CD4-positive, alpha-beta T cell (primary cell): ENCODE measurements at regions not wholly inside any gene's neighbourhood (a gene's known extent, or its start where the extent isn't known, plus 50 kb on each side); places are given as distances from the start of the nearest gene placed in this dataset.

Experiments
- ATAC-seq: fragments of 200-7000 bp; cut with Tn5 transposase; one replicate; pipeline ENCODE4 v1.10.0; 2022; ENCODE audit warnings: mild to moderate bottlenecking; ENCODE audit not compliant: poor library complexity
- CTCF ChIA-PET: fragments of 350-600 bp; sonication (Branson Sonifier 250); formaldehyde crosslinking; loops from one replicate; lab custom pipeline; 2021; ENCODE audit warnings: antibody characterized with exemption, inconsistent platforms; lab: Charles Lee
- POLR2A ChIA-PET: fragments of 350-600 bp; sonication (Branson Sonifier 250); formaldehyde crosslinking; loops from one replicate; lab custom pipeline; 2021; ENCODE audit warnings: antibody characterized with exemption, inconsistent platforms; lab: Charles Lee
- DNase-seq, 14 experiments: peaks; one replicate each; pipeline ENCODE4 v3.0.0-alpha.2; 2013 to 2020; ENCODE audit warnings: mixed read lengths in 2 of 14
- H3K27ac ChIP-seq, 2 donors: one replicate each; pipeline versions ENCODE4 v1.5.1 to v1.7.0; 2013; ENCODE audit warnings: low read length in 2 of 2, low read depth in 1 of 2, mild to moderate bottlenecking in 1 of 2
- H3K27me3 ChIP-seq, 2 experiments: 1 replicate in 1 of 2; 2 replicates in 1 of 2; pipeline versions ENCODE4 v1.6.1 to v1.7.0; 2013; ENCODE audit warnings: low read length in 2 of 2, control low read depth in 1 of 2, mild to moderate bottlenecking in 1 of 2, moderate library complexity in 1 of 2; ENCODE audit not compliant: insufficient read depth in 2 of 2, control insufficient read depth in 1 of 2
- H3K36me3 ChIP-seq: one replicate; pipeline ENCODE4 v1.6.1; 2013; ENCODE audit warnings: low read length, control low read depth; ENCODE audit not compliant: insufficient read depth
- H3K4me1 ChIP-seq: one replicate; pipeline ENCODE4 v1.6.1; 2013; ENCODE audit warnings: low read length, control low read depth; ENCODE audit not compliant: insufficient read depth
- H3K4me3 ChIP-seq: one replicate; pipeline ENCODE4 v1.5.1; 2013; ENCODE audit warnings: mild to moderate bottlenecking, low read length, moderate library complexity
- H3K9me3 ChIP-seq, 2 experiments: 1 replicate in 1 of 2; 2 replicates in 1 of 2; pipeline versions ENCODE4 v1.6.1 to v1.7.0; 2013; ENCODE audit warnings: low read length in 2 of 2, mild to moderate bottlenecking in 2 of 2, control low read depth in 1 of 2, moderate library complexity in 1 of 2; ENCODE audit not compliant: control insufficient read depth in 1 of 2, insufficient read depth in 1 of 2
- H3K27ac Mint-ChIP-seq: one replicate; pipeline ENCODE4 v1.8.0; 2020; ENCODE audit warnings: mixed read lengths
- H3K27me3 Mint-ChIP-seq: one replicate; pipeline ENCODE4 v1.8.0; 2021; ENCODE audit warnings: mixed read lengths
- H3K36me3 Mint-ChIP-seq: one replicate; pipeline ENCODE4 v1.8.0; 2021; ENCODE audit warnings: low read depth, mixed read lengths
- H3K4me1 Mint-ChIP-seq: one replicate; pipeline ENCODE4 v1.8.0; 2021; ENCODE audit warnings: low read depth, mixed read lengths
- H3K4me3 Mint-ChIP-seq: one replicate; pipeline ENCODE4 v1.8.0; 2020; ENCODE audit warnings: mild to moderate bottlenecking, mixed read lengths
- H3K9me3 Mint-ChIP-seq: one replicate; pipeline ENCODE4 v1.8.0; 2020; ENCODE audit warnings: mixed read lengths
- CTCF ChIP-seq: fragments of 200-600 bp; IDR thresholded peaks from one replicate; pipeline ENCODE4 v1.8.0; 2022; ENCODE audit warnings: antibody characterized with exemption, mild to moderate bottlenecking
- intact Hi-C, 2 experiments: fragments of 100-400 bp; cut with DNase I in 1 of 2; cut with micrococcal nuclease in 1 of 2; formaldehyde crosslinking; loops; one replicate each; pipeline versions ENCODE4 v1.15.1 to v1.9.0; 2023 to 2025; cut with DNase I, micrococcal nuclease

GRCh38 chr10:108597031-108597430 lies 1326.3 kb downstream of the XPNPEP1 start:
- H3K27me3 Mint-ChIP-seq, result no peaks in the 10 kb centered on the region
- Histone ChIP-seq H3K27ac (no peak overlapping the region), H3K36me3 (no peaks in the 10 kb centered on the region), H3K4me3 (no peak overlapping the region), H3K27me3 (no peaks in the 10 kb centered on the region), H3K4me1 (no peaks in the 10 kb centered on the region), H3K9me3 (peaks cover 0 to 4% of the 10 kb centered on the region in 2 experiments)
- H3K4me3 Mint-ChIP-seq, result no peak overlapping the region
- no peaks in the 10 kb centered on the region for H3K36me3 Mint-ChIP-seq
- H3K9me3 Mint-ChIP-seq, result peaks cover 6% of the 10 kb centered on the region
- POLR2A ChIA-PET, result no interaction called here
- ATAC-seq (no peak), DNase-seq (no peak)
- CTCF ChIA-PET, result no interaction called here
- no peak overlapping the region for H3K27ac Mint-ChIP-seq
- no peak for TF ChIP-seq CTCF
- no peaks in the 10 kb centered on the region for H3K4me1 Mint-ChIP-seq
- intact Hi-C loops, result no loop called here

- H3K27ac ChIP-seq, result no peak overlapping the region
- intact Hi-C loops, result no loop called here
- POLR2A ChIA-PET, result no interaction called here
Measured at GRCh38 chr10:108592956-108593355, 1330.4 kb downstream of the XPNPEP1 start.

GRCh38 chr10:108591417-108591816 lies 1331.9 kb downstream of the XPNPEP1 start:
- DNase-seq (no peak), ATAC-seq (no peak)
- ChIA-PET POLR2A (no interaction called here), CTCF (no interaction called here)
- H3K4me3 ChIP-seq, result no peak overlapping the region
- Mint-ChIP-seq H3K27ac (no peak overlapping the region), H3K4me1 (no peaks in the 10 kb centered on the region), H3K36me3 (no peaks in the 10 kb centered on the region), H3K27me3 (no peaks in the 10 kb centered on the region), H3K9me3 (peaks cover 2% of the 10 kb centered on the region), H3K4me3 (no peak overlapping the region)
- H3K9me3 ChIP-seq, result peaks cover 0 to 9% of the 10 kb centered on the region in 2 experiments
- H3K36me3 ChIP-seq, result no peaks in the 10 kb centered on the region
- no peaks in the 10 kb centered on the region for H3K4me1 ChIP-seq
- TF ChIP-seq CTCF, result no peak
- H3K27ac ChIP-seq, result no peak overlapping the region
- H3K27me3 ChIP-seq, result no peaks in the 10 kb centered on the region
- intact Hi-C loops, result no loop called here

More at GRCh38 chr10:108592956-108593355, 1330.4 kb downstream of the XPNPEP1 start:
- Histone ChIP-seq H3K36me3 (no peaks in the 10 kb centered on the region), H3K4me3 (no peak overlapping the region), H3K4me1 (no peaks in the 10 kb centered on the region), H3K27me3 (no peaks in the 10 kb centered on the region), H3K9me3 (peaks cover 0 to 4% of the 10 kb centered on the region in 2 experiments)
- H3K27me3 Mint-ChIP-seq, result no peaks in the 10 kb centered on the region
- DNase-seq, result no peak
- H3K27ac Mint-ChIP-seq, result no peak overlapping the region
- no peaks in the 10 kb centered on the region for H3K4me1 Mint-ChIP-seq
- H3K4me3 Mint-ChIP-seq, result no peak overlapping the region
- H3K9me3 Mint-ChIP-seq, result peaks cover 8% of the 10 kb centered on the region
- CTCF ChIA-PET, result interaction anchor here (0.9 kb wide), 1 partner anchor 14 kb away, joined by 4 read pairs; no protein-coding TSS in a partner anchor
- no peak for TF ChIP-seq CTCF
- no peaks in the 10 kb centered on the region for H3K36me3 Mint-ChIP-seq
- ATAC-seq, result no peak
